A673 (cell line): ENCODE measurements at regions not wholly inside any gene's neighbourhood (a gene's known extent, or its start where the extent isn't known, plus 50 kb on each side); places are given as distances from the start of the nearest gene placed in this dataset.

Source experiments
- BruUV-seq: library from RNA; stranded (reverse); fragments of 400-500 nt; replicated peaks from 2 replicates; lab custom pipeline; 2021; lab: Mats Ljungman, UMichigan
- CTCF ChIA-PET: fragments of 300-600 bp; sonication (Branson Sonifier 250); formaldehyde crosslinking; loops from one replicate; lab custom pipeline; 2022; ENCODE audit warnings: antibody characterized with exemption; lab: Charles Lee
- POLR2A ChIA-PET: fragments of 300-600 bp; sonication (Branson Sonifier 250); formaldehyde crosslinking; loops from one replicate; lab custom pipeline; 2022; ENCODE audit warnings: antibody characterized with exemption; ENCODE audit not compliant: low non-redundant PET; lab: Charles Lee
- DNase-seq: peaks from one replicate; pipeline ENCODE4 v3.0.0-alpha.2; 2015; ENCODE audit warnings: low spot score
- H3K27ac ChIP-seq: fragments of 200-600 bp; sonication (generic); 2 replicates; pipeline ENCODE4 v1.5.1; 2016; ENCODE audit warnings: mixed run types, low read depth, mild to moderate bottlenecking, mixed read lengths, antibody characterized with exemption, low read length; ENCODE audit not compliant: poor library complexity, severe bottlenecking
- H3K27me3 ChIP-seq: fragments of 200-600 bp; sonication (generic); replicated peaks from 2 replicates; pipeline ENCODE4 v1.6.1; 2017; ENCODE audit warnings: mixed run types, low read depth, mild to moderate bottlenecking, mixed read lengths, antibody characterized with exemption, low read length; ENCODE audit not compliant: insufficient read depth, poor library complexity
- H3K36me3 ChIP-seq: fragments of 200-600 bp; sonication (generic); 2 replicates; pipeline ENCODE4 v1.6.1; 2016; ENCODE audit warnings: mixed run types, mild to moderate bottlenecking, mixed read lengths, antibody characterized with exemption, low read length; ENCODE audit not compliant: insufficient read depth, poor library complexity, severe bottlenecking
- H3K4me1 ChIP-seq: fragments of 200-600 bp; sonication (generic); 2 replicates; pipeline ENCODE4 v1.6.1; 2017; ENCODE audit warnings: mixed run types, mild to moderate bottlenecking, mixed read lengths, antibody characterized with exemption, low read length; ENCODE audit not compliant: insufficient read depth, poor library complexity, severe bottlenecking
- H3K4me3 ChIP-seq: fragments of 200-600 bp; sonication (generic); 2 replicates; pipeline ENCODE4 v1.5.1; 2016; ENCODE audit warnings: low read depth, mixed run types, mild to moderate bottlenecking, mixed read lengths, low read length; ENCODE audit not compliant: poor library complexity, severe bottlenecking
- H3K9me3 ChIP-seq: fragments of 200-600 bp; sonication (generic); 2 replicates; pipeline ENCODE4 v1.6.1; 2016; ENCODE audit warnings: mixed run types, low read depth, mild to moderate bottlenecking, mixed read lengths, antibody characterized with exemption, low read length; ENCODE audit not compliant: poor library complexity, severe bottlenecking
- CTCF ChIP-seq: fragments of 300-800, 200-600 bp; sonication (generic); conservative IDR thresholded peaks from 2 replicates; pipeline ENCODE4 v1.5.1; 2017; ENCODE audit warnings: low read depth, mild to moderate bottlenecking, antibody characterized with exemption, low read length, moderate library complexity, mixed read lengths
- EZH2 ChIP-seq: fragments of 200-600 bp; sonication (generic); IDR thresholded peaks from 2 replicates; pipeline ENCODE4 v1.6.1; 2017; ENCODE audit warnings: borderline replicate concordance, low read depth, mild to moderate bottlenecking, mixed read lengths, antibody characterized with exemption, low read length; ENCODE audit not compliant: poor library complexity, severe bottlenecking
- intact Hi-C: fragments of 100-400 bp; cut with micrococcal nuclease; formaldehyde crosslinking; loops from one replicate; pipeline ENCODE4 v1.10.0; 2022; ENCODE audit not compliant: unreplicated experiment

- no peak for DNase-seq
- POLR2A ChIA-PET = no interaction called here
- Histone ChIP-seq H3K4me1 (no peaks in the 10 kb centered on the region), H3K4me3 (no peak overlapping the region), H3K9me3 (peaks cover 44% of the 10 kb centered on the region), H3K36me3 (no peaks in the 10 kb centered on the region), H3K27ac (no peak overlapping the region), H3K27me3 (no peaks in the 10 kb centered on the region)
- TF ChIP-seq EZH2 = no peak
- TF ChIP-seq CTCF = no peak
- intact Hi-C loops = no loop called here
- BruUV-seq = no TSS peak
- CTCF ChIA-PET = no interaction called here
These were observed 210.6 kb upstream of the ATP10A start for GRCh38 chr15:26073430-26074333.

- H3K4me3 ChIP-seq = no peak overlapping the region
- ChIA-PET CTCF (no interaction called here), POLR2A (no interaction called here)
- peaks cover 49% of the 10 kb centered on the region for H3K9me3 ChIP-seq
- no peak for DNase-seq
- H3K27ac ChIP-seq = no peak overlapping the region
- intact Hi-C loops = no loop called here
- no peaks in the 10 kb centered on the region for H3K27me3 ChIP-seq
- no TSS peak for BruUV-seq
- no peaks in the 10 kb centered on the region for H3K36me3 ChIP-seq
- H3K4me1 ChIP-seq = no peaks in the 10 kb centered on the region
- no peak for TF ChIP-seq EZH2
- TF ChIP-seq CTCF = no peak
These were observed 207.0 kb upstream of the ATP10A start for GRCh38 chr15:26070095-26070532.

GRCh38 chr15:26069231-26069641 is 206.1 kb upstream of the ATP10A start:
- intact Hi-C loops = no loop called here
- Histone ChIP-seq H3K27me3 (no peaks in the 10 kb centered on the region), H3K4me3 (no peak overlapping the region), H3K27ac (no peak overlapping the region), H3K36me3 (no peaks in the 10 kb centered on the region), H3K9me3 (peaks cover 48% of the 10 kb centered on the region), H3K4me1 (no peaks in the 10 kb centered on the region)
- ChIA-PET CTCF (no interaction called here), POLR2A (interaction anchor here (0.5 kb wide), 1 partner anchor 1037 kb away, joined by 3 read pairs; no protein-coding TSS in a partner anchor)
- no TSS peak for BruUV-seq
- TF ChIP-seq CTCF (no peak), EZH2 (no peak)
- no peak for DNase-seq
